ENCODE measurements at regions not wholly inside any gene's neighbourhood (a gene's known extent, or its start where the extent isn't known, plus 50 kb on each side); places are given as distances from the start of the nearest gene placed in this dataset.

DNA sequence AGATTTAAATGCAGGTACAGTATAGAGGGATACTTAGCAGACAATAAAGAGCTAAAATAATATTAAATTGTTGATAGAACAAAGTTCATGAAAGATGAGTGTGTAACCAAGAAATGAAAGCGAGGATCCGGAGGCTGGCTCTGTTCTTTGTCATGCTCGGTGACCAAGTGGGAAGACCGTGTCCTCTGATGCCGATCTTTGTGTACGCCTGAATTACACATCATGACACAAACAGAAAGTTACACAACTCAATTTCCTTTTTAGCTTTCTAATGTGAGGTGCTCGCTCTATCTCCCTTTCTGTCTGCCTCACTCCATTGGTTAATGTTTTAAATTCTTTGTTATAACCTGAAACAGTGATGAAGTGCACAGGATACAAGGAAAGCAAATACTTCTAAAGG, 114.8 kb upstream of the NEIL3 start:
- TF ChIP-seq GATA2 (IDR thresholded peaks at IDR 0.05; ENCODE audit: low read depth, low read length) (no peak), GATA3 (IDR thresholded peaks at IDR 0.05; ENCODE audit: low read depth, low read length) (no peak)

DNA sequence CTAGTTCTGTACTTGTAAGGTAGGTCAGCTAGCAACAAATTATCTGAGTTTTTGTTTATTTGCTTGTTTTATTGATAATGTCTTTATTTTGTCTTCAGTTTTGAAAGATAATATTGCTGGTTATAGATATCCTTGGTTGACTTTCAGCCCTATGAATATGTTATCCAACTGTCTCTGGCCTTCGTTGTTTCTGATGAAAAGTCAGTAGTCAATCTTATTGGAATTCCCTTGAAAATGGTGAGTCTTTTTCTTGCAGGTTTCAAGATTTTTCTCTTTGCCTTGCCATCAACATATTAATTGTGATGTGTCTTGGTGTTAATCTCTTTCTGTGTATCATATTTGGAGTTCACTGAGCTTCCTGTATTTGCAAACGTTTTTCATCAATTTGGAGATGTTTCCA, 113.1 kb upstream of the NEIL3 start:
- TF ChIP-seq GATA2 (IDR thresholded peaks at IDR 0.05; ENCODE audit: low read depth, low read length) = no peak
- TF ChIP-seq GATA3 (IDR thresholded peaks at IDR 0.05; ENCODE audit: low read depth, low read length) = no peak

DNA sequence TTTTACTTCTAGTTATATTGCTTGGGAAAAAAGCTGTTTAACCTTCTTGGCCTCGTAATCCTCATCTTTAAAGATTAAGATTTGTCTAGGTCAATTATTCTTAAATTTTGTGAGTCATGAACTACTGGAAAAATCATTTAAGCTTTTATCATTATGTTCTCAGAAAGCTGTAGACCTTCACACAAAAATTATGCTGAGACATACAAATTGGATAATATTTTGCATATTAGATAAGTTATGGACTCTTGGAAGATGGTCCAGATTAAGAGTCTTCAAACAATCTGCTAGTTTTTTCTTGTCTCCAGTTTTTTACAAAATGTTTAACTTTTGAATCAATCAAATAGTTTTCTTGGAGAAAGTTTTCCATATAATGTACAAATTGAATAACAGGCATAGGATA, 108.1 kb upstream of the NEIL3 start:
- no peak for TF ChIP-seq GATA3 (IDR thresholded peaks at IDR 0.05; ENCODE audit: low read depth, low read length)
- no peak for TF ChIP-seq GATA2 (IDR thresholded peaks at IDR 0.05; ENCODE audit: low read depth, low read length)

DNA sequence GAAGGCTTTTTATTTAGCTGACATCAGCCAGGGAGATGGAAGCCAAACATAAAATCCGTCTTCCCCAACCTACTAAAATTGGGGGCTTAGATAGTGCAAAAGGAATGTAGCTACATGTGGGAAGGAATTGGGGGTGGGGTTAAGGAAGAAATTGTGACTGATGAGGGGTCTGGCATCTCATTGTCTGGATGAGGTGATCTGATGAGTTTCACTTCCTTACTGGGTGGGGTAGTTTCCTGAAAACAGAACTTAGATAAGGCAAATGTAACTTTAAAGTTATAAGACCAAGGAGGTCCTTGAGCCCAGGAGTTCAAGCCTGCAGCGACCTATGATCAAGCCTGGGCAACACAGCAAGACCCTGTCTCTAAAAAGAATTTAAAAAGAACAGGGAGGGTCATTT, 105.5 kb upstream of the NEIL3 start:
- TF ChIP-seq GATA2 (IDR thresholded peaks at IDR 0.05; ENCODE audit: low read depth, low read length) (no peak), GATA3 (IDR thresholded peaks at IDR 0.05; ENCODE audit: low read depth, low read length) (no peak)

DNA sequence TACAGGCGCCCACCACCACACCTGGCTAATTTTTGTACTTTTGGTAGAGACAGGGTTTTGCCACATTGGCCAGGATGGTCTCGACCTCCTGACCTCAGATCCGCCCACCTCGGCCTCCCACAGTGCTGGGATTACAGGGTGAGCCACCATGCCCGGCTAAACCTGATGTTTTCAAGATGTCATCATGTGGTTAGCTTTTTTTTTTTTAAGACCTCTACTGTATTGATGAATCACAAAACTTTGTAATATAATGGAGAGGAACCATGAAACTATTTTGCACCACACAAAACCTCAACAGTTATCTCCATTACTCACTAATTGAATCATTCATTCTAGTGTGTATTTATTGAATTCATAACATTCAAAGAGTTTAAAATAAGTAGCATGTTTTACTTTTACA, 94.7 kb upstream of the NEIL3 start:
- TF ChIP-seq GATA2 (IDR thresholded peaks at IDR 0.05; ENCODE audit: low read depth, low read length) (no peak), GATA3 (IDR thresholded peaks at IDR 0.05; ENCODE audit: low read depth, low read length) (no peak)

DNA sequence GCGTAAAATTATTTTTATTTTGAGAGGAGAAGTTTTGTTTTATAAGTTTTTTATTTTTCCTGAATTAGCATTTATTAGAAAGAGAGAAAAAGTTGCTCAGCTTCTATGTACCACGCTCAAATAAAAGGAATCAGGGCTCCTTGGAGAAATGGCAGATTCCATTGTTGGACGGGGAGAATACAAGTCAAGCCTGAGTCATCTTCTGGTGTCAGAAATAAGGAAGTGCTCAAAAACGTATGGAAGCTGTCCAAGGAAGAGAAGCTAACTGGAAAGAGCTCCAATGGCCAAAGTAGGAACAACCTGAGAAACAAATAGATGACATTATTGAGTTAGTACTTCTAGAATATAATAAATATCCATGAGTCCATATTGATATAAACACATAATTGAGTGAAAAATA, 89.3 kb upstream of the NEIL3 start:
- no peak for TF ChIP-seq GATA3 (IDR thresholded peaks at IDR 0.05; ENCODE audit: low read depth, low read length)
- no peak for TF ChIP-seq GATA2 (IDR thresholded peaks at IDR 0.05; ENCODE audit: low read depth, low read length)

DNA sequence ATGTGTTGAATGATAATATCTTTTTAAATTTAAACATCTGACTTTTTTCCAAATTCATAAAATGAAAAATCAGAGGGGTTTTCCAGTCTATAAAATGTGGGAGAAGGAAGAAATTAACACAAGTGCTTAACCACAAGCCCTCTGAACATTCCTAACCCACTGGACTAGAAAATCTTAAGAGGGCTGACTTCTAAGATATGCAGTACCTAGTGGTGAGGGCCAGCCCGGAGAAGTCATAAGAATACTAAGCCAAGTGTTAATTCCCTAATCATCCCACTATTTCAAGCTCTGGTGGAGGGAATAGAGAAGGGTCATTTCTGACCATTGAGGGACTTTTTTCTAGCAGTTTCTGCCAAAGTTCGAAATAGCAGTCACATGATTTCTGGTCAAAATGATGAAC, 86.9 kb upstream of the NEIL3 start:
- TF ChIP-seq GATA3 (IDR thresholded peaks at IDR 0.05; ENCODE audit: low read depth, low read length) (no peak), GATA2 (IDR thresholded peaks at IDR 0.05; ENCODE audit: low read depth, low read length) (no peak)

DNA sequence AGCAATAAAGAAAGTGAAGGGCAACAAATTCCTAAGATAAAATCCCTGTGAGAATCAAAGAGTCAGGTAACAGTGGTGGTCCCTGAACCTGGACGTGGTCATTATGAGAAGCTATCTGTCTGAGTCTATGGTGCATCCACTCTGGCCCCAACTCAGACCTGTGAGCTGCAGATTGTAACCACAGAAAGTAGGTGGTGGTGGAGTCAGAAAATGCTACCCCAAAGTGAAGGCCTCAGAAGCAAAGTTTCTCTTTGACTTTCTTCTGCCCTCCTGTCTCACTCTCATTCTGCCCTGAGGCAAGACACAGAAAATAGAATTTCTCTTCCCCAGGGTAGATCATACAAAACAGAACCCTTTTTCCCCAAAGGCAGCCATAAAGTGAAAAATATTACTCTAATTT, 84.1 kb upstream of the NEIL3 start:
- TF ChIP-seq GATA3 (IDR thresholded peaks at IDR 0.05; ENCODE audit: low read depth, low read length) (no peak), GATA2 (IDR thresholded peaks at IDR 0.05; ENCODE audit: low read depth, low read length) (no peak)

DNA sequence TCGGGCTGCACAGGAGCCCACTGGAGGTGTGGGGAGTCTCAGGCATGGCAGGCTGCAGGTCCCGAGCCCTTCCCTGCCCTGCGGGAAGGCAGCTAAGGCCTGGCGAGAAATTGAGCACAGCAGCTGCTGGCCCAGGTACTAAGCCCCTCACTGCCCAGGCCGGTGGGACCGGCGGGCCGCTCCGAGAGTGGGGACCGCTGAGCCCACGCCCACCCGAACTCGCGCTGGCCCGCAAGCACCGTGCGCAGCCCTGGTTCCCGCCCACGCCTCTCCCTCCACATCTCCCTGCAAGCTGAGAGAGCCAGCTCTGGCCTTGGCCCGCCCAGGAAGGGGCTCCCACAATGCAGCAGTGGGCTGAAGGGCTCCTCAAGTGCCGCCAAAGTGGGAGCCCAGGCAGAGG, 82.0 kb upstream of the NEIL3 start:
- TF ChIP-seq GATA3 (IDR thresholded peaks at IDR 0.05; ENCODE audit: low read depth, low read length) (no peak), GATA2 (IDR thresholded peaks at IDR 0.05; ENCODE audit: low read depth, low read length) (no peak)

DNA sequence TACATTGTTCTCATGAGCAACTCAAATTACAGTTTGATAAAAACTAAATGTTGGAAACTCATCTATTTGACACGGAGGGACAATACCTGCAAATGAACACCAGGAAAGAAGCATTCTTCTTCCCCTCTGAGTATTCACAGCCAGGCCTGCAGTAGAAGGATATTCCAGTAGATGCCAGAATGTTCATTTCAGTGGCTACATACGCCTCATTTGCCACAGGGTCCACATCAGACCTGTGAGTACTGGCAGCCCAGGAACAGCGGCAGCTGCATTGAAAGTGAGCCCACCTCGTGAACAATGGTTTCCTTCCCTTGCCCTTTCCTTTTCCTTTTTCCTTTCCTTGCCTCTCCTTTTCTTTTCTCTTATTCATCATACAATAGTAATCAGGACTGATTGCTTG, 81.1 kb upstream of the NEIL3 start:
- TF ChIP-seq GATA3 (IDR thresholded peaks at IDR 0.05; ENCODE audit: low read depth, low read length) = no peak
- no peak for TF ChIP-seq GATA2 (IDR thresholded peaks at IDR 0.05; ENCODE audit: low read depth, low read length)

DNA sequence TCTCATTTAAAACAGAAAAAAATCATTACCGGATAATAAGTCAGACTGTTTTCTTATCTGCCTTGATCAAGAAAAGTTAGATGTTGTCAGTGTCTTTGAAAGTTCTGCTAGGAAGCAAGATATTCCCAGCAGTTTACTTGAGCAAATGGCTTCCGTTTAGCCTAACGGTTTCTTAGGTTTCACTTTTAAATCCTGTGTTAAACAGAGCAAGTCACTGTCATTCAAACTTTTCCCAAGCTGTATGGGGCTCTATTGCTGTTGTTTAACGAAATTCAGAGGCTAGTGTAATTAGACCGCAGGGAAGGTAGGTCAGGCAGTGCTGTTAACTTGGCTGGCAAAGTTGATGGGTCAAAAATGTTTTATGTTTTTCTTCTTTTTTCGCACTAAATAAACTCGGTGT, 80.3 kb upstream of the NEIL3 start:
- TF ChIP-seq GATA3 (IDR thresholded peaks at IDR 0.05; ENCODE audit: low read depth, low read length) (no peak), GATA2 (IDR thresholded peaks at IDR 0.05; ENCODE audit: low read depth, low read length) (no peak)

DNA sequence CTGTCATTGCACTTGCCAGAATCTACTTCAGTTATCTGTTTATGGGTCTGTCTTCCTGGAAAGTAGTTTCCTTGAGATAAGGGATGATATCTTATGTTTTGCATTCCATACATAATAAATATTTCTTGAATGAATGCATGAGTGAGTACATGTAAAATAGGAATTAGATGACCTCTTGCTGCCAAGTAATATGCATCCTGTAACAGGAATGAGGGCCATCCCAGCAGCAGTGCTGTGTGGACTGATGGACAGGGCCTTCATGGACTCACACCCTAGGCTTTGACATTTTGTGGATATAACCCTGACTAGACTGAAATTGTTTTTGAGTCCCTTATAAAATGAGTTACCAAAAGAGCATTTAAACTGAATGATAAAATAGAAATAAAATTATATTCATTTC, 77.2 kb upstream of the NEIL3 start:
- TF ChIP-seq GATA3 (IDR thresholded peaks at IDR 0.05; ENCODE audit: low read depth, low read length) (no peak), GATA2 (IDR thresholded peaks at IDR 0.05; ENCODE audit: low read depth, low read length) (no peak)

DNA sequence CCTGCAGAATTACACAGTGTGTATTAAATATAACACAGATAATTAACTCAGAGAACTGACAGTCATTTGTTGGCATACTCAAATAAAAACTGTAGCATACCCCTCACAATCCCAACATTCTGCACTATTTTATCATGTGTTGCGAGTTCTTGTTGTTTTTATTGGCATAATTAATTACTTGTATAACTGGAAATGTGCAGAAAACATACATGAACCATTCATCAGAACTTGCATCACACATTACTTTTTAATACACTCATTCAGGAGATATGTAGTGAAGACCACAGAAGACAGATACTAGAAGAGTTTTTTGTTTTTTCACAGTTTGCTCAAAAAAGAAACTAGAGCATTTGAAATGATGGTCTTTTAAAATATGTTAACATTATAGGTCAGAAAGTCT, 74.6 kb upstream of the NEIL3 start:
- no peak for TF ChIP-seq GATA2 (IDR thresholded peaks at IDR 0.05; ENCODE audit: low read depth, low read length)
- TF ChIP-seq GATA3 (IDR thresholded peaks at IDR 0.05; ENCODE audit: low read depth, low read length) = no peak

DNA sequence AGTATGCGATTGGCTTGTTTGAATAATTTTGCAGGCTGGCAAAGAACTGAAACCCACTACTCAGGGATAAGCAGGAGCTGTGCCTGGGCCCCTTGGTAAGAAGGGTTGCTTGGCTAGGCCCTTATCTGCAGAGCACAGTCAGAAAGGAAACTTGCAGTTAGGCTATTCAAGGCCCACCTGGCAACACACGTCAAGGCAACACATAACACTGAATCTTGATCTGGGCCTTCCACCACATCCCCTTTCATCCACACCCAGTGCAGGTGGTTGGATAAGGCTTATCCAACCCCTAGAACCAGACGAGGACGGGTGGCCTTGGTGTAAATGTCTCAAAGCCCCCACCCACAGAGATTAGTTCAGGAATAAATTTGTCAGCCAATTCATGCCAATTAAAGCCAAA, 72.8 kb upstream of the NEIL3 start:
- TF ChIP-seq GATA3 (IDR thresholded peaks at IDR 0.05; ENCODE audit: low read depth, low read length) (no peak), GATA2 (IDR thresholded peaks at IDR 0.05; ENCODE audit: low read depth, low read length) (no peak)

DNA sequence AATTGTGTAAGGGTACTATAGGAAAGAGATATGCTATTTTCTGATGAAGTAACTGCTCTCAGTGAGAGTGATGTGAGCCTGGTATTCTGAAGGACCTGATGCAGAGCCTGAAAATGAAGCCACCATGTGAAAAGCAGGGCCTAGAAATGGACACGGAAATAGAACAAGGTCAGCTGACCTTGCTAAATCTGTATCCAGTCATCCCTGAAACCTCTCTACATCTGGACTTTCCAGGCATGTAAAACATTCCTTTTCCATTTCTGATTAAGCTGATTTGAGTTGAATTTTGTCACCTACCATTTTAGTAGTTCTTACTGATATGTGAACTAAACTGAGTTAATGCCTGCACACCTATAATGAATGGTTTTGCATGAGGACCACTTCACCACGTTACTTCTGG, 72.4 kb upstream of the NEIL3 start:
- no peak for TF ChIP-seq GATA2 (IDR thresholded peaks at IDR 0.05; ENCODE audit: low read depth, low read length)
- no peak for TF ChIP-seq GATA3 (IDR thresholded peaks at IDR 0.05; ENCODE audit: low read depth, low read length)

DNA sequence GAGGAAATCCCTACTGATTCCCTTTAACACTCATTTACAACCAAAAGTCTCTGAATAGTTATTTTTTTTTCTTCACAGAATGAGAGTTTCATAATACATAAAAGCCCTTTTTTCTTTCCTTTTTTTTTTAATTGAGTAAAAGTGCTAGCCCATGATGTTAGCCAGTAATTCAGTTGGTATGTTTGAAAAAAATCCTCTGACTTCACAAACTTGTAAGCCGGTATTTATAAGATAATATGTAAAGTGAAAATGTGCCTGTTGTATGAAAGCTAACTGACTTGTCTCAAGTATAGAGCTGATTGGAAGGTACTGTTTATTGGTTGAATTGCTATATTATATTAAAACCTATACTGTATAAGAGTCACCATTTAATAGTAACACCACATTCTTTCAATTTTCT, 70.2 kb upstream of the NEIL3 start:
- TF ChIP-seq GATA2 (IDR thresholded peaks at IDR 0.05; ENCODE audit: low read depth, low read length) = no peak

DNA sequence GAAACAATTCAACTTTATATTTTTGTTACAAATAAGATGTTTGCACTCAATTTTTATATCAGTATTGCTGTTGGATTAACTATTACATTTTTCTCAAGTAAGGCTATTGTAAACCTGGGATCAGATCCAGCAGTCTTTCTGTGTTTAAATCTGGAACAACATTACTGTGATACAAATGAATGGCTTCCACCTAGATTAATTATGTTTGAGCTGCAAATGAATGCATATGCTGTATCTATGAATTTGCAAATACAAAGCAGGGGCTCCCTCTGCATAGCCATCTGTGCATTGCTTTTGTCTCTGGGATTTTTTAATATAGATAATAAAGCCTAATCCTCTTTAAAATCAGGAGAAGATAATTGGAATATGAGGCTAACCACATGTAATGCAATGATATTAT, 69.8 kb upstream of the NEIL3 start:
- no peak for TF ChIP-seq GATA3 (IDR thresholded peaks at IDR 0.05; ENCODE audit: low read depth, low read length)
- no peak for TF ChIP-seq GATA2 (IDR thresholded peaks at IDR 0.05; ENCODE audit: low read depth, low read length)
